Stimulated activated CD8-positive, alpha-beta memory T cell treated with anti-CD3 and anti-CD28 coated beads, Interleukin-7, amount 100 ng/mL, for 1 hour (primary cell): ENCODE measurements at regions not wholly inside any gene's neighbourhood (a gene's known extent, or its start where the extent isn't known, plus 50 kb on each side); places are given as distances from the start of the nearest gene placed in this dataset.
"Not testable (repeated sequence)": the region's sequence is repeated elsewhere in the genome, so short reads cannot be mapped to it uniquely, and the experiment has no call there.

Experiments used
- DNase-seq, 2 donors: peaks; one replicate each; pipeline ENCODE4 v3.0.0-alpha.2; 2020; ENCODE audit warnings: low read depth in 2 of 2

- DNase-seq, result no peak
Observed at GRCh38 chr6:53446151-53446550, 97.4 kb upstream of the ELOVL5 start.

DNA sequence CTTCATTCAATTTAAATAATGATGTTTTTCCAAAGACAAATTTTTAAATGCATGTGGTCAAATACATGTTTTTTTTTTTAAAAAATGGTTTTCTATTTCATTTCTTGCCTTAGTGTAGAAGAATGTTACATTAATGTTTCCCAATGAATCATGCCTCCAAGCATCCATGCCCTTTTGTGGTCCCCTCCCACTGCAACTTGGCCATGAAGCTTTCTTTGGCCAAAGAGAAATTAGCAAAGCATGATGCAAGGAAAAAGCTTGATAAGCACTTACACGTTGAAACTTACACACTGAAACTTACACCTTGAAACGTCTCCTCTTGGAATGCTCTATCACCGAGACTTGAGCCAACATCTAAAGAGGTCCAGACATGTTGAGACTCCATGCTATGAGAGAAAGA lies 93.0 kb upstream of the ELOVL5 start:
- DNase-seq, result no peak

- DNase-seq, result no peak
Observed at GRCh38 chr6:53441035-53441493, 92.3 kb upstream of the ELOVL5 start.

GRCh38 chr6:53440336-53440945 lies 91.7 kb upstream of the ELOVL5 start:
- no peak for DNase-seq

DNA sequence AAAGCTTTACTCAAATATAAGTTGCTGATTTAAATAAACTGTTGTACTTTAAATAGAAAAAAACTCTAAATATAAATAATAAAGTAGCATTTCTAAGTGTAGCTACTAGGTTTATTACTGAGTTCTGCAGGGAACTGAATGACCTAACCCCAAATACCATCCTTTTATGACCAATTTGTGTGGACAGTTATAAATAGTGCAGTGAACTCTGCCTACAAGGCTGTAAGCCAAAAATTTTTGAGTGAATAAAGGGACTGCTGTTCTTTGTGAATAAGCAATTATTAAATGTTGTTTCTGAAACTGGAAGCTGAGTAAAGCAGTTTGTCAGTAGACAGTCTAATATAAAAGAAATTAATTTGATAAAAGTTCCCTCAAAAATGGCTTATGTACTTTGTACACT lies 90.8 kb upstream of the ELOVL5 start:
- no peak for DNase-seq

- DNase-seq, result no peak
Observed at GRCh38 chr6:53437557-53438202, 88.9 kb upstream of the ELOVL5 start.

DNA sequence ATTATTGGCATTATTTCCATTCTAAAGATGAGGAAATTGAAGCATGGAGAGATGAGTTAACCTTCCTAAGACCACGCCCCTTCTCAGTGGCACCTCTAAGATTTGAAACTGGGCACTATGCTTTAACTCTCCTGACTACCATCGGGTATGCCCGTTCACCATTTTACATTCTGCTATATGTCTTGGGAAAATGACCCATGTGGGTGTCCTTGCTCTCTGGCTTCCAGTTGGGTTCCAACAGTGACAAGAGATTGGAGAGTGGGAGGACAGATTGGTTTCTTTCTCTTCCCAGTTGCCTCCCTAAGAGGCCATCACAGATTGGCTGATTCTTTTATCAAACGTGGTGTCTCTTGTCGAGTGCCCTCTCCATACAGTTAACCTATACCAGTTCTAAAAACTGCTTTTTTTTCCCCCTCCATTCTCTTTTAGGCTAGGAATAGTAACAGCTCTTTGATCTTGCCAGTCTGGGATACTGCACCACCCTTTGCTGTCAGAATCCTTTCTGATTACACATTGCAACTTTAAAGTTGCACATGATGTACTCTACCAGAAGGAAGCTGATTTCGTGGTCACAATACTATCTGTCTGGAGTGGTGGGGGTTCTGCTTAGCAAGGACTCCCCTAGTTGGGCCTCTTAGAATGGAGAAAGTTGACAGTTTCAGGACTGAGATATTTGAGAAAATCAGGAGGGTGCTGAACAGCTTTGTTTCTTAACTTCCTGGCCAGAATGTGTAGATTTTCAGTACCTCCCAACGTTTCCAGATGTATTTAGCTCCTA lies 88.0 kb upstream of the ELOVL5 start:
- DNase-seq, result no peak

- DNase-seq, result no peak
Observed at GRCh38 chr6:53433951-53434285, 85.2 kb upstream of the ELOVL5 start.

DNA sequence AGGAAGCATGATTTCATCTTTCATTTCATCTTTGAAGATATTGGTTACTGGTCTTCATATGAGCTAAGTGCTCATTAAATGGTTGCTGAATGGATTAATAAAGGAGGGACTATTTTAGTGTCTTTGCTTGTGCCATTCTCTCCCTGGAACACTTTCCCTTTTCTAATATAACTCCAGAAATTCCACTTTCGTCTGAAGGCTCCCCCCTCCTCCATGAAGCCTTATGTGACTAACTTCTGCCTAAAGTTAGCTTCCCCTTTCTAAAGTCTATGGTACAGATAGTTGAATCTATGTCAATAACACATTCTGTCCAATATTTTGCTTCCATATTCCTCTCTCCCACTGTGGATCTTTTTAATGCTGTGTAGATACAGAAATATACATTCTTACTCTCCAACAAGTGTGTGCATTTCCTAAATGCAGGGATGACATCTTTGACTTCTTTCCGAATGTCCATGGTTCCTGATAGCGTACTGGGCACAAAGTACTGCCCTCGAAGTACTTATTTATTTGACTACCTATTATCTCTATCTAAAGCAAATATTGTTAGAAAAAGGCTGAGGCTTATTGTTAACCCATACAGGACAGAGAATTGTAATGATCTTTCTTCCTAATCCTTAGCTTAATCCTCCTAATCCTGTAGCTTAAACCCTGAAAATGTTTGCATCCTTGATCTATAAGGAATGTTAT lies 84.7 kb upstream of the ELOVL5 start:
- DNase-seq, result no peak

DNA sequence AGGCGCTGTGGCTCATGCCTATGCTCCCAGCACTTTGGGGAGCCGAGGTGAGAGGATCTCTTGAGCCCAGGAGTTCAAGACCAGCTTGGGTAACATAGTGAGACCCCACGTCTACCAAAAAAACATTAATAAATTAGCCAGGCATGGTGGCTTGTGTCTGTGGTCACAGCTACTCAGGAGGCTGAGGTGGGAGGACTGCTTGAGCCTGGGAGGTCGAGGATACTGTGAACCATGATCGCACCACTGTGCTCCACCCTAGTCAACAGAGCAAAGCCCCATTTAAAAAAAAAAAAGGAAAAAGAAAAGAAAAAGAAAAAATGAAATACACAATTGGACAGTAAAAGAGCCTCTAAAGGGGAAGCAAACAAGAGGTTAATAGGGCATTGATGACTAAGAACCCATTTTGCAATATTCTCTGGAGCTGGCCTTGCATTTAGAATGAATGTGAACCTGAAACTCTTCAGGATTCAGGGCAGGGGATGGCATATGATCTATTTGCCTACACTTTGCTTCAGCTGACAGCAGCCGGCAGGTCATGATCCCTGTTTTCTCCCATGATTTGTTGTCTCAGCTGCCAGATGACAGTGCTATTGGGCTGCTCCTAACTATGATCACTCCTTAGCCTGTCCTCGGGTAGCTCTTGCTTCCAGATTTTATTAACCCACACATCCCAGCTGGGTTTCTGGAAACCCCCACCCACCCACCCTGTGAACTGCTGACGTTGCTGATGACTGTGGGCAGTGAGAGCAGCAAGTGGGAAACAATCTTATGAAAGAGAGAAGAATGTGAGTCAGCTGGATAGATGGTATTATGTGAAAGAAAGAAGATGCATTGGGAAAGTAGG lies 83.8 kb upstream of the ELOVL5 start:
- DNase-seq, result no peak

- no peak for DNase-seq
Observed at GRCh38 chr6:53431704-53432103, 83.0 kb upstream of the ELOVL5 start.

DNA sequence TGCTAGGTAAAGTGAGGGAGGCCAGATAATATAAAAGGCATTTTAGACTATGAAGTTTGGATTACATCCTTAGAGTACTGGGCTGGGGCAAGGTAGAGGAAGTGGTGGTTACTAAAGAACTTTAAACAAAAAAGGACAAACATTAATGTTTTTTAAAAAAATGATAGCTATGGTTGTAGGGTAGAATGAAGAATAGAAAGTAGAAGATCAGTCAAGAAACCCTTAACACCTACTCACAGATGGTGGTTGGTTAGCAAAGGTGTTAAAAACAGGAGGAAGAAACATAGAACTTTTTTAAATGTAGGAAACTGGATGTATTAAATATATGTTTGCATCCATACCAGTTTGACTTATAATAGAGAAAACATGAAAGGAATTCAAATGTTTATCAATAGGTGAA lies 80.7 kb upstream of the ELOVL5 start:
- DNase-seq, result no peak

GRCh38 chr6:53428886-53429285 lies 80.1 kb upstream of the ELOVL5 start:
- no peak for DNase-seq

- no peak for DNase-seq
Observed at GRCh38 chr6:53426667-53427270, 78.0 kb upstream of the ELOVL5 start.

GRCh38 chr6:53426117-53426516 lies 77.4 kb upstream of the ELOVL5 start:
- DNase-seq, result no peak

- DNase-seq, result no peak
Observed at GRCh38 chr6:53424976-53425718, 76.4 kb upstream of the ELOVL5 start.

GRCh38 chr6:53424300-53424699 lies 75.5 kb upstream of the ELOVL5 start:
- no peak for DNase-seq

DNA sequence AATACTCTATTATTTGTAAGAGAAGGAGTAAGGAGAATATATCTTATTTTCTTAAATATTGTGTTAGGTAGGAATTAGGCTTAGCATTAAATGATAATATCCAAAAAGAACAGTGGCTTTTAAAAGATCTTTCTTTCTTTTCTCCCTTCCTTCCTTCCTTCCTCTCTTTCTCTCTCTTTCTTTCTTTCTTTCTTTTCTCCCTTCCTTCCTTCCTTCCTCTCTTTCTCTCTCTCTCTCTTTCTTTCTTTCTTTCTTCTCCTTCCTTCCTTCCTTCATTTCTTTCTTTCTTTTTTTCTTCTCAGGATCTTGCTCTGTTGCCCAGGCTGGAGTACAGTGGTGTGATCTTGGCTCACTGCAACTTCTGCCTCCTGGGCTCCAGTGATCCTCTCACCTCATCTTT lies 74.8 kb upstream of the ELOVL5 start:
- not testable (repeated sequence) for DNase-seq

DNA sequence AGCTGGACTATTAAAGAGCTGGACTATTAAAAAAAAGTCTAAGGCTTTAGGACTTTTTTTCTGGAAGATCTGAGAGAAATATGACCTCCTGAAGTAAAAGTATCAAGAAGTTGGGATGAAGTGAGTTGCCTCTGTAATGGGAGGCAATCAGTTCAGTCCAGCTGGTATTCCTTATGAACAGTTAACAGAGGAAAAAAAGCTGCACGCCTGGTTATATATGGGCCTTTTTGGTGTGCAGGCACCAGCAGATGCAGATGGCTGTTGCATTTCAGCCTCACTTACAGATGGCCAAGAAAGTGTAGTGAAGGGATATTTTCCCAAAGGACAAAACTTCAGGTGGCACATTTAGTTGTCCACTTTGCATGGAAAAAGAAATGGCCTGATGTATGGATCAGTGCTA lies 70.3 kb upstream of the ELOVL5 start:
- no peak for DNase-seq

DNA sequence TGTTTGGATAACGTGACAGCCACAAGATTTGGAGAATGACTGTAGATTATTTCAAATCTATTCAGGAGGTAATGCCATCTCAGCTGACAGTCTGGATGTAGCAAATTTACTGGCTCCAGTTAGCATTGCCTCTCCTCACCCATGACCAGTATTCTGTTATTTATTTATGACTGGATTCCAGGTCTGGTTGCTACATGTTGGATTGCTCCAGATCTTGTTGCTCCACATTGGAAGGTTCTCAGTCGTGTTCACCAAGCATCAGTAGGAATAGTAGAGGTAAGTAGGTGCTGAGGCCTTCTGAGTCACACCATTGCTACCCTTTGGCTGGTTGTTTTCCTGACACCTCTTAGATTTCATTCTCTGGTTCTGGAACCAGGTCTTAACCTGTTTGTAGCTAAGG lies 69.5 kb upstream of the ELOVL5 start:
- no peak for DNase-seq

DNA sequence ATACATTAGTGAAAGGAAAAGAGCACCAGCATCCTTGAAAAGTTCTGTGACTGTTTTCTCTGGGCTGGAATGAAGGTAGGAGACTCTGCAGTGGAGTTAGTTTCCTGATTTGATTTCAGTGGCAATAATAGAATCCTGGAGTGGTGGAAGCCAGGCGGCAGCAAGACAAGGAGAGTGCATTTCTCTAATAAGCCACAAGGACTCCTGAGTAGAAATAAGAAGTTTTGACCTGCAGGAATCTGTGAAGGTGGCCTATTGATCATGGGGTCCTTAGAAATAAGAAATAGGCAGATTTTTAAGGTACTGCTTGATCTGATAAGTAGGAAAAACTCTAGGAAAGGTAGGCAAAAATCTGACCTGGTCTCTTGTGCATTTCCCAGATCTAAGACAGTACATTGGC lies 68.4 kb upstream of the ELOVL5 start:
- DNase-seq, result no peak
